Activated CD4-positive, CD25-positive, alpha-beta regulatory T cell treated with anti-CD3 and anti-CD28 coated beads, Interleukin-2, amount 50 U/mL, for 24 hours (primary cell): ENCODE measurements at regions not wholly inside any gene's neighbourhood (a gene's known extent, or its start where the extent isn't known, plus 50 kb on each side); places are given as distances from the start of the nearest gene placed in this dataset.
A peak's percentile ranks its signal among the peaks of the same experiment; 100 is the strongest.
"Not testable (repeated sequence)": the region's sequence is repeated elsewhere in the genome, so short reads cannot be mapped to it uniquely, and the experiment has no call there.

Experiments
- ATAC-seq, 2 donors: fragments of 150-1000 bp; cut with Tn5 transposase; one replicate each; pipeline ENCODE4 v1.10.0; 2021; ENCODE audit warnings: mild to moderate bottlenecking in 1 of 2, moderate library complexity in 1 of 2

DNA sequence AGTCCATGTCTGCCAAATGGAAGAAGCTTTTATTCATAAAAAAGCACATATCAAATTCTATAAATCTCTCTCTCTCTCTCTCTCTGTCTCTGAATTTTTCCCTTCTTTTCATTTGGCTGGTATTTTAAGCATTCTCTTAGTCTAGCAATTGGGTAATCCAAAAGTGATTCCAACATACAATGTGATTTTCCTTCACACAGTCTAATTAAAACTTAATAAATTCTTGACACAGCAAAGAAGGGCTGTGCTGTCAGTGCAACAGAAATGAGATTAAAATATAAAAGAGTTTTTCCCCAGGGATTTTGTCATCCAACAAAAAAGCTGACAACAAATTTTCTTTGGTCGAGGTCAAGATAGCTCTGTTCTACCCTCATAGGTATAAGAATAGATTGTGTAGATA lies 216.9 kb downstream of the CENPC start:
- no peak for ATAC-seq

- no peak for ATAC-seq
These were observed 217.4 kb downstream of the CENPC start for GRCh38 chr4:67328018-67328278.

- peak; percentile 36 to 63 for ATAC-seq
These were observed 217.9 kb downstream of the CENPC start for GRCh38 chr4:67327245-67328017.

- ATAC-seq = no peak
These were observed 219.5 kb downstream of the CENPC start for GRCh38 chr4:67325791-67326190.

DNA sequence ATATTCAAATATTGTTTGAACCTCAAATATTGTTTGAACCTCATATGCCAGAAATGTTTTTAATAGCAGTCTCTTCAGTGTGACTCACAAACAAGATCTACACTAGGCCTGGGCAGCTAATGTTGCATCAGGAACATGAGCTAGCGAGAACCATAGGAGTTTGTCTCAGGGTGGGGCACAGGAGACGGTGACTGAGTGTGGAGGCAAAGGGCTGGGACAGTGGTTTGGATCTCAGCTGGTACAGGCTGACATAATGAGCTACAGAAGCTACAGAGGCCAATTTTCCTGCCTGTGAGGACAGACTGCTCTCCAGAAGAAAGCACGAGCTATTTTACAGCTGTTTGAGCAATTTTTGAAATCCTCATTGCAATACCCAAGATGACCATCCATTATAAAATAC lies 224.7 kb downstream of the CENPC start:
- ATAC-seq = no peak

DNA sequence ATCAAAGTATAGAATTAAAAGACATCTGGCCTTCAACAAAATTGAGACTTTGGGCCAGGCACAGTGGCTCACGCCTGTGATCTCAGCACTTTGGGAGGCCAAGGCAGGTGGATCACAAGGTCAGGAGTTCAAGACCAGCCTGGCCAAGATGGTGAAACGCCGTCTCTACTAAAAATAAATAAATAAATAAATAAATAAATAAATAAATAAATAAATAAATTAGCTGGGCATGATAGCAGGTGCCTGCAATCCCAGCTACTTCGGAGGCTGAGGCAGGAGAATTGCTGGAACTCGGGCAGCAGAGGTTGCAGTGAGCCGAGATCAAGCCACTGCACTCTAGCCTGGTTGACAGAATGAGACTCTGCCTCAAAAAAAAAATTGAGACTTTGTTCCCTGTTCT lies 225.7 kb downstream of the CENPC start:
- not testable (repeated sequence) for ATAC-seq

DNA sequence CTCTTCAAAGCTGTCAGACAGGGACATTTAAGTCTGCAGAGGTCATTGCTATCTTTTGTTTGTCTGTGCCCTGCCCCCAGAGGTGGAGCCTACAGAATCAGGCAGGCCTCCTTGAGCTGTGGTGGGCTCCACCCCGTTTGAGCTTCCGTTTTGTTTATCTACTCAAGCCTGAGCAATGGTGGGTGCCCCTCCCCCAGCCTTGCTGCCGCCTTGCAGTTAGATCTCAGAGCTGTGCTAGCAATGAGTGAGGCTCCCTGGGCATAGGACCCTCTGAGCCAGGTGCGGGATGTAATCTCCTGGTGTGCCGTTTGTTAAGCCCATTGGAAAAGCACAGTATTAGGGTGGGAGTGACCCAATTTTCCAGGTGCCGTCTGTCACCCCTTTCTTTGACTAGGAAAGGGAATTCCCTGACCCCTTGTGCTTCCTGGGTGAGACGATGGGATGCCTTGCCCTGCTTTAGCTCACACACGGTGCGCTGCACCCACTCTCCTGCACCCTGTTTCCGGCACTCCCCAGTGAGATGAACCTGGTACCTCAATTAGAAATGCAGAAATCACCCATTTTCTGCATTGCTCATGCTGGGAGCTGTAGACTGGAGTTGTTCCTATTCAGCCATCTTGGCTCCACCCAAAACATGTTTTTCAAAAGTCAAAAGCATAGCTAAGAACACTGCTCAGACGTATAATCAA lies 244.7 kb downstream of the CENPC start:
- not testable (repeated sequence) for ATAC-seq

GRCh38 chr4:67292636-67293035 lies 252.7 kb downstream of the CENPC start:
- ATAC-seq = no peak

GRCh38 chr4:67292045-67292444 lies 253.3 kb downstream of the CENPC start:
- ATAC-seq = no peak

- ATAC-seq = no peak
These were observed 253.7 kb downstream of the CENPC start for GRCh38 chr4:67291644-67292043.

DNA sequence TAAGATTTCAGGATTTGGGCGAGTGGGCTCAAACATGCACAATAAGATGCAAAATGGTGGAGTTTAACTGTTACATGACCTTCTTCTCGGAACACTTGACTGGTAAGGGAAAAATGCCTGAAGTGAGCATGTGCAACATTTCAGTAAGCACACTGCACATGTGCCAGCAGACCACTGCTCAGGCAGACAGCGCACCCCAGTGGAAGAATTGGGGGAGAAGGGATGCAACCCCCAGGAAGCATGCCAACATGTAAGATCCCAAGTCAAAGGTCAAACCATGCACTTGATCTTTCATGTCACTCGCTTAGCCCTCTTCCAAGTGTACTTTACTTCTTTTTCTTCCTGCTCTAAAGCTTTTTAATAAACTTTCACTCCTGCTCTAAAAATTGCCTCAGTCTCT lies 256.3 kb downstream of the CENPC start:
- no peak for ATAC-seq

- no peak for ATAC-seq
These were observed 258.6 kb downstream of the CENPC start for GRCh38 chr4:67286724-67287123.

- ATAC-seq = no peak
These were observed 262.6 kb downstream of the CENPC start for GRCh38 chr4:67282749-67283148.

GRCh38 chr4:67275179-67275750 lies 270.0 kb downstream of the CENPC start:
- no peak for ATAC-seq

DNA sequence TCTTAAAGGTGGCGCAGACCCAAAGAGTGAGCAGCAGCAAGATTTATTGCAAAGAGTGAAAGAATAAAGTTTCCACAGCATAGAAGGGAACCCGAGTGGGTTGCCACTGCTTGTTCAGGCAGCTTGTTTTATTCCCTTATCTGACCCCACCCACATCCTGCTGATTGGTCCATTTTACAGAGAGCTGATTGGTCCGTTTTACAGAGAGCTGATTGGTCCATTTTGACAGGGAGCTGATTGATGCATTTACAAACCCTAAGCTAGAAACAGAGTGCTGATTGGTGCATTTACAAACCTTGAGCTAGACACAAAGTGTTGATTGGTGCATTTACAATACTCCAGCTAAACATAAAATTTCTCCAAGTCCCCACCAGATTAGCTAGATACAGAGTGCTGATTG lies 270.6 kb downstream of the CENPC start:
- ATAC-seq = not testable (repeated sequence)

GRCh38 chr4:67273666-67274065 lies 271.6 kb downstream of the CENPC start:
- no peak for ATAC-seq

DNA sequence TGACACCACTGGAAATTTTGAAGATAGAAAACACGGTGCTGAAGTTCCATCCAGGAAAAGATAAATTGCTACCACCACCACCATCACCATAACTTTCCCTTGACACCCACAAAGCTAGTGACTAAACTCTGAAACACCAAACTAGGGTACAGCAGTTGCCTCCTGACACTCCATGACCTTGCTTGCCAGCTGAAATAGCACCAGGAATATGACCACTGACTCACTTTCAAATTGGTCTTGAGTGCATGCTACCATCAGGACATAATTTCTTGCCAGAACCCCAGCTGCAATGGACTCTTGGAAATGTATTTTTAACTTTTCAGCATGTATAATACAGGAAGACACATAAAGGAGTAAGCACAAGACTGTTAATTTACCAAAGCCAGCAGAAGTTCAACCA lies 283.3 kb downstream of the CENPC start:
- ATAC-seq = no peak

GRCh38 chr4:67256388-67257043 lies 288.8 kb downstream of the CENPC start:
- no peak for ATAC-seq

DNA sequence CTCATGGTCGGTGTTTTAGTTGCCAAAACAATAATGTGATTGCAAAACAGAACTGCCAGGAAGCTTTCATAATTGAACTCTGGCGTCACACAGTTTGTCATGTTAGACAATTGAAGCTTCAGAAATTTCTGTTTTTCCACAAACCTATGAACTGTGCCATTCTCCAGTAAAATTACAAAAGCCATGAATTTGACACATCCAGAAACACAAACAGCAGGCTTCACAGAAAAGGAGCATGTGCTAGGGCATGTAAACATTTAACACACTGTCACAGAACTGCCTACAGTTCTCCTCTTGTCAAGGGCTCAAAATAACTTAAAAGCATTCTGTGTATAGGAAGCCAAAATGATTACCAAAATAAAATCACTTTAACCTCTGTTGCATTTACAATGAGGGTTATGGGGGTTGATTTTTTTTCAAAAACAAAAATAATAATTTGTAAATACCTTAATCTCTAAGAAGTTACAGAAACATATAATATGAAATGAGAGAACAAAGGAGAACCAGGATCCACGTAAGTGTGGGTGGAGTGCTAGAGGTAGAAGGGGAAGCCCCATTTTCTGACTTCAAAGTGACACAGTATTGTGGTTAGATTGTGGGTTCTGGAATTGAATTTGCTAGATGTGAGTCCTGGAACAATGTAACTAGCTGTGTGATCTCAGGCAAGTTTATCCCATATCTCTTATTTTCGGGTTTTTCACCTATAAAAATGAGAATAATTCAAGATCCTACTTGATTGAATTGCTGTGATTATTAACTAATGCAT lies 295.0 kb downstream of the CENPC start:
- no peak for ATAC-seq

GRCh38 chr4:67236788-67237187 lies 308.5 kb downstream of the CENPC start:
- no peak for ATAC-seq

DNA sequence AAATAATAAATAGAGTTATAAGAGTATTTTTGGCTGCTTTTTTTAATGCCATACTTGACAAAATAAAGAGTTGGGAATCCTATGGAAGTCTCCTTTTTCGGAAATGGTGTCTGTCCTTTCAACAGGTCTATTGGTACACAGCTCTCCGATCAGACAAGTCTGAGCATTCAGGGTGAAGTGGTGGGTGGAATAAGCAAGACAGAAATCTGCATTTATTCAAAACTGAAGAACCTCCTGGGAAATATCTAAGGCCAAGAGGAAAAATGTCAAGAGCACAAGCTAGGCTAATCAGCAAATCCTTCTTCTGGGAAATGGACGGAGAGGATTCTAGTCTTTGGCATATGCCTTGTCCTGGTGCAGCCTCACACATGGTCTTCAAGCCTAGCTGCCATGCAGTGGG lies 309.0 kb downstream of the CENPC start:
- ATAC-seq = no peak

GRCh38 chr4:67234296-67234695 lies 311.0 kb downstream of the CENPC start:
- ATAC-seq = no peak

GRCh38 chr4:67229148-67229547 lies 316.2 kb downstream of the CENPC start:
- no peak for ATAC-seq
